Kasumi-1 (cell line): ENCODE measurements at regions not wholly inside any gene's neighbourhood (a gene's known extent, or its start where the extent isn't known, plus 50 kb on each side); places are given as distances from the start of the nearest gene placed in this dataset.

Experiments used
- DNase-seq, 2 experiments: peaks; one replicate each; lab custom pipeline; 2025; lab: John Stamatoyannopoulos, UW

- no peak for DNase-seq
These were observed 102.9 kb downstream of the PFKFB3 start for GRCh38 chr10:6305401-6306321.

DNA sequence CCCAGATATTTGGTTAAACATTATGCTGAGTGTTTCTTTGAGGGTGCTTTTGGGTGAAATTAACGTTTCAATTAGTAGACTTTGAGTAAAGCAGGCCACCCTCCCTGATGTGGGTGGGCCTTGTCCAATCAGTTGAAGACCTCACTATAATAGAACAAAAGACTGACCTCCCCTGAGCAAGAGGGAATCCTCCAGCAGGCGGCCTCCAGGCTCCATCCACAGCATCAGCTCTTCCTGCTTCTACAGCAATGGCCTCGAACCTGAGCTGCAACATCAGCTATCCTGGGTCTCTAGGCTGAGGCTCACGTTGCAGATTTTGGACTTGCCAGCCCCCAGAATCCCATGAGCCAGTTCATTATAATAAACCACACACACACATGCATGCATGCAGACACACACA lies 104.2 kb downstream of the PFKFB3 start:
- no peak for DNase-seq

DNA sequence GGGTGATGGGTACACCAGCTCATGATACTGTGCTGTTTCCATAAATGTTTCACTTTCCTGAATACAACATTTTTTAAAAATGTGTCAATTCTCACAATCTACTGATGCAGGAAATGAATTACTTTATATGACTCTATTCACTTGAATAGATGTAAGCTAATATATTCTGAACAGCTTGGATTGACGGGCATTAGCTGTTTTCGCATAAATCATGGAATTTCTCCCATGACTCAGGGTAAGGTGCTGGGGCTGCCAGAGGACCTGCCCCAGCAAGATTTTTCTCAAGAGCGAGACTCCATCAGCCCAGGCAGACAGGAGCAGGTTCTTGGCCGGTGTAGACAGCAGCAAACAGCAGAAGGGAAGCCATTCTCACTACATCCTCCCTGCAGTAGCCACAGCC lies 107.1 kb downstream of the PFKFB3 start:
- DNase-seq, result no peak

DNA sequence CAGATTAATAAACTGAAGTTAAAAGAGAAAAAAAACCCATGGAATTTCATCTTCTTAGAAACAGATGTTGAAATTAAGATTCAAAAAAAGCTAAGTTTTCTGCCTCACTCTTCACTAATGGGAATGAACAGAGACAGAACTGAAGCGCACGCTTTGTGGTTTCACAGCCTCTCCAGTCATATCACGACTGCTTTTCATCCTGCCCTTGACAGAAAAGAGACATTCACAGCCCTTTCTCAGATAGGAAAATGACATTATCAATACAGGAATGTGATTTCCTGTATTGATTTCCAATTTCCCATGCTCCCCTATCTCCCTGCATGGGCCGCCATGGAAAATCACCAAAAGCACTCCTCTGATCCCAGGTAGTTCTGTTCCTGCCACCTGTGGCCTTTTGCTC lies 108.2 kb downstream of the PFKFB3 start:
- DNase-seq, result no peak

DNA sequence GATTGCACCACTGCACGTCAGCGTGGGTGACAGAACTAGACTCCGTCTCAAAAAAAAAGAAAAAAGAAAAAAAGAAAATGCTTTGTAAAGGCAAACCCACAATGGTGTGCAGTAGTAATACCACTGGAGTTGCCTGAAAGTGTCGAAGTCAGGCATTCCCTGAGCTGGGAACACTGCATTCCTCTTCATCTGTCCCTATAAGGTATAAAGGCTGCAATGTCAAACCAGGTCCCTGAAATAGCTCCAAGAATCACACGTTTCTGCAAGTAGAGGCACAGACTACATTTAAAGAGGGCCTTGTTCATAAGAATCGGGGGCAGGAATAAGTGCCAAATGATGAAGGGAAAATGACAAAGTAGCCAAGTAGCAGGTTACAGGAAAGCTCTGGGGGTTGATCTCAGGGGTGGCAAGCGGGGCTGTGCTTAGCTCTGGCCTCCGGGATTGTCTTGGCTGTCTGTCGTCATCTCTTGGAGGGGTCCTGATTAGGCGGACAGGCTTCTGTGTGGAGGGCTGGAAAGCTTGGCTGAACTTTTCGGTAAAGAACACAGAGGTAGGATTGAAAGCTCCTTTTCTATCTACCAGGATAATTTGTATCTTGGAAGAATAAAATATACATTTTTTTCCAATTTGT lies 109.1 kb downstream of the PFKFB3 start:
- no peak for DNase-seq

- DNase-seq, result no peak
These were observed 109.9 kb downstream of the PFKFB3 start for GRCh38 chr10:6312636-6313035.

GRCh38 chr10:6313111-6313895 lies 110.6 kb downstream of the PFKFB3 start:
- no peak for DNase-seq

GRCh38 chr10:6314620-6315205 lies 112.0 kb downstream of the PFKFB3 start:
- no peak for DNase-seq

DNA sequence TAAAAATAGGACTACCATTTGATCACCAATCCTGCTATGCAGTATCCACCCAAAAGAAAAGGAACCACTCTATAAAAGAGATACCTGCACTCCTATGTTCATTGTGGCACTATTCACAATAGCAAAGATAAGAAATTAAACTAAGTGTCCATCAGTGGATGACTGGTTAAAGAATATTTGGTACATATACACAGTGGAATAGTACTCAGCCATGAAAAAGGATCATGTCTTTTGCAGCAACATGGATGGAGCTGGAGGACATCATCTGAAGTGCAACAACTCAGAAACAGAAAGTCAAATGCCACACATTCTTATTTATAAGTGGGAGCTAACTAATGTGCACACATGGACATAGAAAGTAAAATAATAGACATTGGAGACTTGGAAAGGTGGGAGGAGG lies 116.4 kb downstream of the PFKFB3 start:
- DNase-seq, result no peak

DNA sequence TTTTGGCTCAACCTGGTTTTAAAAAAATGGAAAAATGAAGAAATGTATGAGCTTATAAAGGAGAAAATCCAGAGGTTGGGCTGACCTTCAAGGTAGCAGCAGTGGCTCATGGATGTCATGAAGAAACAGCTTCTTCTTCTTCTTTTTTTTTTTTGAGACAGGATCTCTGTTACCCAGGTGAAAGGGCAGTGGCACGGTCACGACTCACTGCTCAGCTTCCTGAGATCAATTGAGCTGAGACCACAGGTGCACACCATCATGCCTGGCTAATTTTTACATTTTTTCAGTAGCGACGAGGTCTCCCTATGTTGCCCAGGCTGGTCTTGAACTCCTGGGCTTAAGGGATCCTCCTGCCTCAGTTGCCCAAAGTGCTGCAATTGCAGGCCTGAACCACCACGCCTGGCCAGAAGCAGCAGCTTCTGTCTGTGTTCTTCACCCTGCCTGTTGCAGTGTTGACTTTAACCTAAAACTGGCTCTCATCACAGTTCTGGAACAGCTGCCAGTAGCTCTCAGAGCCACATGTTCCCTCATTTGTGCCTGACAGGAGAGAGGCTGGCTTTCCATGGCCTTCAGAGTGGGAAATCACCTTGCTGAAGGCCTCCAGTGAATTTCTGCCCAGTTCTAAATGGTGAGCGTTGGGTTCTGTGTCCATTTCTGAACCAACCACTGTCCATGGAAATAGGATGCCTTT lies 117.7 kb downstream of the PFKFB3 start:
- no peak for DNase-seq

GRCh38 chr10:6321880-6322279 lies 119.1 kb downstream of the PFKFB3 start:
- no peak for DNase-seq

DNA sequence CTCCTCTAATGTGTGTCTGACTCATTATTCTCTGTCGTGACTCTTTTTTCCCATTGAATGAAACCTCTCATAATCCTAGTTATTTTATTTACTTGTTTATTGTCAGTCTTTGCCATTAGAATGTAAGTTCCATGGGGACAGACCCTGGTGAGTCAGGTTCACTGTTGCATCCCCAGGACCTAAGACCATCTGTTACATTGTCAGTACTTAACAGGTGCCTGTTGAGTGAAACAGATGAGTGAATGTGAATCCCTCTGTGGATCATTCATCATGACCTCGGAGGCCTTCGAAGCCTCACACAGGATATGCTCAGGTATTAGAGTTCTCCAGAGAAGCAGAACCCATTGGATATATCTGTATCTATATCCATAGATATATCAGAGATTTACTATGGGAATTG lies 120.1 kb downstream of the PFKFB3 start:
- DNase-seq, result no peak

- no peak for DNase-seq
These were observed 125.4 kb downstream of the PFKFB3 start for GRCh38 chr10:6327961-6328698.

DNA sequence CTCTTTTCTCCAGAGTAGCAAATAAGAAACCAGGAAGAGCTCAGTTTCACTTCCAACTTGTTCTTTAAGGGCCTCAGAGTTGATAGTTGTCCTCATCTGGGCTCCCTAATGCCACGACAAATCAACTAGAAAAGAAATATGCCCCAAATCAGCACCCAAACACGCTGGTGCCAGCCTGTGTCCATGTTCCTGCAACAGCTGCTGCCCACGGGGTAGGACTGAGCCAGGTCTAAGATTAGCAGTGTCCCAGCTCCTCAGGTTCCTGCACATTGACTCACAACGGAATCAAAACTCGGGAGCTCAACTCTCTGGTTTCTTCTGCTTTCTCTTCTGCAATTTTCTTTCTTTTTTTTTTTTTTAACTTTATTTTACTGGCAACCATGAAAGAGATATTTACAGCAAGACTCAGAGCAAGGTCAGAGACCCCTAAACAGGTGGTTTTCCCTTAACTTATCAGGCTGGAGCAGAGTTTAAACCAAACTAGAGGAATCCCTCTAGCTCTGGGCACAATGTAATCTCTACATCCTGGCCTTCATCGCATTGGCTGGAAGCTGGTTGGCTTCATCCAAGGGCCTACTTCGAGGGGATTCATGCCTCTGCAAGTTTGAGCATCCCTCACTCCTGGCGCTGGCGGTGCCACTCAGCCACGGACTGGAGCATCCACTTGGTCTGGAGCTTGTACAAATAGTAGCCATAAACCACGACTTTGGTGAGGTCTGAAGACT lies 126.1 kb downstream of the PFKFB3 start:
- no peak for DNase-seq

DNA sequence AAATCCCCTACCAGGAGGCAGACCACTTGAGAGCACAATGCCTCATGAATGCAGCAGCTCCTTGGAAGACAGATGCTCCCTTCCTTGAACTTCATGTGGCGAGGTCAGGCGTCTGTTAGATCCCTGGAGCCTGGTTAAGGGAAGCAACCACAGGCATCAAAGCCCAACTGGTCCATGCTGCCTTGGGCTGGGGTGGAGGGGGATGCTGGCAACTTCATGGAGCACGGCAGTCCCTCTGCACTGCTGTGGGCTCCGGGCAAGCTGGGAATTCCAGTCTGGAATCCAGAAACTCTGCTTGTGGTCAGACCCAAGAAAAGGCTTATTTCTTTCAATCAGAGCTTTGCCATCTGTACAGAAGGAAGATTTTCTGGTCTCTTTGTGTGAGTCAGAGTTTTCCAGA lies 130.4 kb downstream of the PFKFB3 start:
- no peak for DNase-seq

- DNase-seq, result no peak
These were observed 131.2 kb downstream of the PFKFB3 start for GRCh38 chr10:6333973-6334372.

GRCh38 chr10:6336016-6336415 lies 133.3 kb downstream of the PFKFB3 start:
- DNase-seq, result no peak

- DNase-seq, result no peak
These were observed 134.7 kb downstream of the PFKFB3 start for GRCh38 chr10:6337382-6337781.

DNA sequence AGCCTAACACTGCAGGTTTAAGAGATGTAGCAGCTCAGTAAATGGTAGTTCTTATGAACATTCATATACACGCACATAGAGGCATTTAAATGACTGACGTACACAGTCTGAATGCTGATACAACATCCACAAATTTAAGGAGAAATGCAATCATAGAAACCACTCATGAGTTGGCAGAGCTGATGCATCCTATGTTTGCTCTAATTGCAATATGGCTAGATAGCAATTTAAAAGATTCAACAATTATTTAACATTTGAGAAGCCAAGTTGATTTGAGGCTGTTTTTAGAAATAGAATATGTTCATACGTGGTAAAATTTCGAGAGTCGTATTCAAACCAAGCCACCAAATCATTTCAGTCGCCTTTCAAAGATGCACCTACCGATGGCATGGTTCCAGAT lies 135.6 kb downstream of the PFKFB3 start:
- DNase-seq, result no peak

DNA sequence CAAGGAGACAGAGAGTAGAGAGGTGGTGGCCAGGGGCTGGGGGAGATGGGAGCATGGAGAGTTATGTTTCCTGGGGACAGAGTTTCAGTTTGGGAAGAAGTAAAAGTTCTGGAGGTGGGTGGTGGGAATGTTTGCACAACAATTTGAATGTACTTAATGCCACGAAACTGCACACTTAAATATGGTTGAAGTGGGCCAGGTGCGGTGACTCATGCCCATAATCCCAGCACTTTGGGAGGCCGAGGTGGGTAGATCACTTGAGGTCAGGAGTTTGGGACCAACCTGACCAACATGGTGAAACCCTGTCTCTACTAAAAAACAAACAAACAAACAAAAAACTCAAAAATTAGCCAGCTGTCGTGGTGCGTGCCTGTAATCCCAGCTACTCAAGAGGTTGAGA lies 137.2 kb downstream of the PFKFB3 start:
- DNase-seq, result no peak
